Stimulated activated naive CD8-positive, alpha-beta T cell treated with anti-CD3 and anti-CD28 coated beads, Interleukin-15, amount 100 ng/mL, for 72 hours (primary cell): ENCODE measurements at regions not wholly inside any gene's neighbourhood (a gene's known extent, or its start where the extent isn't known, plus 50 kb on each side); places are given as distances from the start of the nearest gene placed in this dataset.

Experiments
- ATAC-seq: fragments of 150-1000 bp; cut with Tn5 transposase; 2 replicates; pipeline ENCODE4 v1.10.0; 2021; ENCODE audit warnings: mild to moderate bottlenecking, moderate library complexity
- DNase-seq, 2 donors: peaks; one replicate each; pipeline ENCODE4 v3.0.0; 2021 to 2022
- H3K27ac Mint-ChIP-seq, 2 donors: one replicate each; pipeline ENCODE4 v1.8.0; 2022; ENCODE audit warnings: mild to moderate bottlenecking in 2 of 2, mixed read lengths in 2 of 2, moderate library complexity in 2 of 2
- H3K27me3 Mint-ChIP-seq: one replicate; pipeline ENCODE4 v1.8.0; 2022; ENCODE audit warnings: mixed read lengths
- H3K4me1 Mint-ChIP-seq: one replicate; pipeline ENCODE4 v1.8.0; 2022; ENCODE audit warnings: mild to moderate bottlenecking, mixed read lengths
- H3K4me3 Mint-ChIP-seq, 2 donors: one replicate each; pipeline ENCODE4 v1.8.0; 2022; ENCODE audit warnings: mild to moderate bottlenecking in 2 of 2, mixed read lengths in 2 of 2, moderate library complexity in 1 of 2
- H3K9me3 Mint-ChIP-seq, 2 donors: one replicate each; pipeline ENCODE4 v1.8.0; 2022; ENCODE audit warnings: mixed read lengths in 2 of 2

DNA sequence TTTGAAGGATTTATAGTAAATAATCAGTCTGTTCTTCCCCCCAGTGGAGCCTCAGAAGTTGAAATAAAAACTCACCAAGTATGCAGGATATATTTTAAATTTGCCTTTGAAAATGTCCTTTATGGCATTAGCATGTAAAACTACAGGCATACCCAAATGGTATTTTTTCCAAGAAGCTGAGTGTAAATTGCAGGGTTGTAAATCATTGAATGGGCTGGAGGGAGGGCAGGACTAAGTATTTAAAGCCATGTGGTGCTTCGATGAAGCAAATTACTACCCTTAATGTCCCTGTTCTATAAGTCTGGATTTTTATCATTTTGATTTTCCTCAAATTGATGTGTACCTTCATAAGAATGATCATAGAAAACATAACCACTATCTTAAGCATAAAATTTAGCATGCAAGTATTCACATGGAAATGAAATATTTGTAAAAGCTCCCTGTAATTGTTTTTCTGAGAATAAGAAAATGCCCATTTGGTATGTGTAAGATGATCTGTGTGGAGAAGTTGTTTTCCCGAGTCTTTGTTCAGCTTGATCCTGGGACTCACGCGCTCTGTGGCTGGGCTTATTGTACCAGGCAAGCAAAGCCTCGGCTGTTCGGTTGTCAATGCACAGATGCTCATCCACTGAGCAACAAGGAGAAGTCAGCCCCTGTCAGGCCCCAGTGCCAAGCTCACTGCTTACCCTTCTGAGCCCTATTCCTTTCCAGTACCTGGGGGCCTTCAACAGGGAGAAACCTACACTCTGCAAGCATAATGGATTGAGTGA, 66.7 kb downstream of the CD164 start:
- ATAC-seq (no peak), DNase-seq (no peak)
- Mint-ChIP-seq H3K27me3 (no peaks in the 10 kb centered on the region), H3K27ac (no peak overlapping the region), H3K4me3 (no peak overlapping the region), H3K9me3 (no peaks in the 10 kb centered on the region), H3K4me1 (no peaks in the 10 kb centered on the region)

DNA sequence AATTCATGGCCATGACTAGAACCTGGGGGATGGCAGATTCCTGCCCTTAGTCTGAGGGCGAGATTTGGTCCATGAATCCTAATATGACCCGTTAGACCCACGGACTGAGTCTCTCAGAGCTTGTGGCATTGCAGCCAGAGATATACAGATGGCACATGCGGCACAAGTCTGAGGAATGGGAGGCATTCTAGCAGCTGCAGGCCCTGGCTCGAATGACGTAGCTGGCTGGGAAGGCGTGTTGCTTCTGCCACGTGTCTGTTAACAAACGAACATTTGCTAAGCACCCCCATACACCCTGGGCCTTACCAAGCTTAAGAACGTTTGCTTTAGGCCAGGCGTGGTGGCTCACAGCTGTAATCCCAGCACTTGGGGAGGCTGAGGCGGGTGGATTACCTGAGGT, 68.0 kb downstream of the CD164 start:
- no peaks in the 10 kb centered on the region for H3K9me3 Mint-ChIP-seq
- DNase-seq (no peak), ATAC-seq (no peak)
- H3K27ac Mint-ChIP-seq, result no peak overlapping the region
- no peak overlapping the region for H3K4me3 Mint-ChIP-seq
- no peaks in the 10 kb centered on the region for H3K27me3 Mint-ChIP-seq
- H3K4me1 Mint-ChIP-seq, result no peaks in the 10 kb centered on the region

DNA sequence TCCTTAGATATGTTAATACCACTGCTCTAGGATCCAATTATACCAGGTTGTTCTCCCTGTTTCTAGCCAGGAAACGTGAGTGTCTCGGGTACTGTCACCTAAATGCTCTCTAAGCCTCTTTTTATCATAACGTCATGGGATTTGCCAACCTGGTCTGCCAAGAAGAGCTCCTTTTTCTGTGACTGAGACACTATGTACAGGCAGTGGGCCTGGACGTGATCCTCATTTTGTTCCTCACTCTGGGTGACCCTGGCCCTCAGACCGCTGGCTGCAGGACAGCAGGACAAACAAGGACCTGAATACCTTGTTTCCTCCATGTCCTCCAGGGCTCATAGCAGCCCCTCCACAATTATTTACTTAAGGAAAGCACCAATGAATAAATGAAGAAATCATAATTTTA, 69.1 kb downstream of the CD164 start:
- Mint-ChIP-seq H3K27me3 (no peaks in the 10 kb centered on the region), H3K4me1 (peaks cover 1% of the 10 kb centered on the region)

DNA sequence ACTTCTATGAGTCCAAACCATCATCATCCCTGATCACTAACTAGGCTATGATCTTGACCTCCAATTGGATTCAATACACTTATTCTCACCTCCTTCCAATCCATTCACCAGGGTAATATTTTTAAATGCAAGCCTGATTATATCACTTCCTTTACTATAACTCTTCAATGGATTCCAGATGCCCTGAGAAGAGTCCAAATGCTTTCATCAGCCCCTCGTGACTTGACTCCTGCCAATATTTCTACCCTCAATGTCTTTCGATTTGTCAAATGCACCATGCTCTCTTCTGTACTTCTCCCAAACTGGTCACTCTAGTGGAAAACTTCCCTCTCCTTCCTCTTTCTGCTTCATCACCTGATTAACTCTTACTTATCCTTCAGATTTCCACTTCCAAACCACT, 70.8 kb downstream of the CD164 start:
- DNase-seq (no peak), ATAC-seq (no peak)
- Mint-ChIP-seq H3K9me3 (no peaks in the 10 kb centered on the region), H3K27me3 (no peaks in the 10 kb centered on the region), H3K27ac (no peak overlapping the region), H3K4me1 (peaks cover 4% of the 10 kb centered on the region), H3K4me3 (no peak overlapping the region)

More for the DNA sequence above, 69.1 kb downstream of the CD164 start:
- ATAC-seq (no peak), DNase-seq (no peak)
- Mint-ChIP-seq H3K4me3 (no peak overlapping the region), H3K27ac (no peak overlapping the region), H3K9me3 (no peaks in the 10 kb centered on the region)

DNA sequence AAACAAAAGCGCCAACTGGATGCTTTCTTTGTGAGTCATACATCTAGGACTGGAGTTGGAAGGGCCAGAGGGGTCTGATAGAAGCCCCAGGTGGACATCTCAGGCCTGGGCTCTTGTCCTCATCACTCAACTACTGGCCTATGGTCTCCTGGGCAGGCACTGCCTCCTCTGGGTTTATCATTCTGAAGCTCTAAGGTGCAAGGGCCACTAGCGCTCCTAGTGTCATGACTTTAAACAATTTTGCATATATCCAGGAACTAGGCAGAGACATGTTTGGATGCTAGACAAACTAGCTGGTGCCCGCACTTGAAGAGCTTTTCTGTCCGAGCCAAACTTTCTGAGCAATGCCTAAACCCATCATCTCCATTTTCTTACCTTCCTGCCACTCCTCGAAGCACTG, 72.3 kb downstream of the CD164 start:
- no peaks in the 10 kb centered on the region for H3K9me3 Mint-ChIP-seq
- peaks cover 4% of the 10 kb centered on the region for H3K4me1 Mint-ChIP-seq
- no peak for DNase-seq
- no peak overlapping the region for H3K4me3 Mint-ChIP-seq
- no peak for ATAC-seq
- no peak overlapping the region for H3K27ac Mint-ChIP-seq
- no peaks in the 10 kb centered on the region for H3K27me3 Mint-ChIP-seq

DNA sequence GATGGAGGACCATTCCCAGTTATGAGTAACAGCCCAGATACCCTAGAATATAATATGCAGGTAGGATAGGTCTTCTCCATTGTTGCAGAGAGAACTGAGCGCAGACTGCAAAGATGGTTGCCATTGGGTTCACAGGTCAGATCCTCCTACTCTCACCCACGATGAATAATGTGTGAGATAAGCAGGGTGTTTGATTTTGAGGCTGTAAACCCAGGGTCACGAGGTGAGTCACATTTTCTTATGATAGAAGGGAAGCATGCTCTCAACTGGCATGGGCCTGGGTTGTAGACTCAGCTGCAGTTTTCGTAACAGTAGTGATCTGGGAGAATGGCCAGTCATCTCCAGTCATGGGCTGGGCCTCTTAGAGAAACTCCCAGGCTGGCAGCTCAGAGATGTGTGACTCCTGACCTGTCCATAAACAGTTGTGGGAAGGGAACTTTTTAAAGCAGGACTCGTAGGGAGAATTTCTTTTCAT, 74.2 kb downstream of the CD164 start:
- H3K27me3 Mint-ChIP-seq, result no peaks in the 10 kb centered on the region
- no peak overlapping the region for H3K27ac Mint-ChIP-seq
- no peaks in the 10 kb centered on the region for H3K9me3 Mint-ChIP-seq
- peak; percentile 3 to 25 for DNase-seq
- H3K4me3 Mint-ChIP-seq, result no peak overlapping the region
- peaks cover 21% of the 10 kb centered on the region for H3K4me1 Mint-ChIP-seq
- peak; percentile 81 for ATAC-seq

DNA sequence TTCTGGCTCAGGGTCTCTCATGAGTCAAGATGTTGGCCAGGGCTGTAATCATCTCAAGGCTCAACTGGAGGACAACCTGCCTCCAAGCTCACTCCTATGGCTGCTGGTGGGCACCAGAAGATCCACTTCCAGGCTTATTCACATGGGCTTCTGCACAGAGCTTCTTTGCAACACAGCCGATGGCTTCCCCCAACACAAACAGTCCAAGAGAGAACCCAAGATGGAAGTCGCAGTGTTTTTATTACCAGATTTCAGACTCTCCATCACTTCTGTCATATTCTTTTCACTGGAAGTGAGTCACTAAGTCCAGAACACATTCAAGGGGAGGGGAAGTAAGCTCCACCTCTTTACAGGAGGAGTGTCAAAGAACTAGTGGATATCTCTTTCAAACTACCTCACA, 75.5 kb downstream of the CD164 start:
- Mint-ChIP-seq H3K4me3 (no peak overlapping the region), H3K4me1 (peaks cover 21% of the 10 kb centered on the region), H3K27me3 (peaks cover 3% of the 10 kb centered on the region), H3K9me3 (no peaks in the 10 kb centered on the region), H3K27ac (no peak overlapping the region)
- ATAC-seq (no peak), DNase-seq (no peak)

DNA sequence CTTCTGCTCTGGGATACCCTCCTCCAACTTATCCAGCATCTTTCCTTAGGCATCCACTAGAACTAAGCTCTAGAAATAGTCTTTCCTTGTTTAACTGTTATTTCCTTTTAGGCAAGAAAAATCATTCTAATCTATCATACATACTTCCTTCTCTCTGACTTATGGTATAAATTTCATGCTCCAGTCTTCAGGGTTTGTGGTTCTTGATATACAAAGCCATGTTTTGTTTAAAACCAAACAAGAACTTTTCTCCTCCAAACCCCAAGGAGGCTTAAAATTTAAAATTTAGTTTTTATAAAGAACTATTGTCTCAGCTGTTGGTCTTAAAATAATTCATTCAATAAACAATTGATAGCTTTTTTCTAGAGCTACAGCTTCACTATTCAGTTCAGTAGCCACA, 77.2 kb downstream of the CD164 start:
- H3K4me3 Mint-ChIP-seq, result no peak overlapping the region

DNA sequence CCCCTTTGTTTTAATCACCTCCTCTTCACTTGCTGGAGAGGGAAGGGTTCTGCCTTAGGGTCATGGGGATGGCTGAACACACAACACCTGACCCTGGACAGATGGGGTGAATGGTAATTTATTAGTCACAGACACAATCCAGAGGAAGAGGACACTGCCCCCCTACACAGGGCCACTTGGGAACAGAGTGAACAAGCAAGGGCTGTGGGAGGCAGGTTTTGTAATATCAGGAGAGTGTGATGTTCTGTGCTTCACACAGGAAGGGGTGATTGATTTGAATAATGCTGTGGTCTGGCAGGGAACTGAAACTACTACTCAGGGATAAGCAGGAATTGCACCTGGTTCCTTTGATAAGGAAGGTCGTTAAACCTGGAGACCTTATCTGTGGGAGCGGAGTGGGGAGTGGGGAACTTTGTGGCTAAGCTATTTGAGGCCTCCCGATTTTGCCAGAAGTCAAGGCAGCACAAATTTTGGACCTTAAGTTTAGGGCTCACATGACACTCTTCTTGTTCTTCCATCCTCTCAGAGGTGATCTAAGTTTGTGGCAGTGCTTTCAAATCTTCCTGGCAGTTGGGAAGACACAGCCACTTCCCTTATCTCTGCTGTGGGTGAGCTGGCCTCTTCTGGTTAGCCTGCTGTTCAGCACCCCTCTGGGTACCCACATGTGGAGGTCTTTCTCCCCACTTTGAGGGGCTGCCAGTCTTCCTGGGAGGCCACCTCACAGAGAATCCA, 77.8 kb downstream of the CD164 start:
- ATAC-seq (peak; percentile 71), DNase-seq (no peak)
- Mint-ChIP-seq H3K4me3 (no peak overlapping the region), H3K4me1 (peaks cover 21% of the 10 kb centered on the region), H3K9me3 (no peaks in the 10 kb centered on the region), H3K27me3 (peaks cover 13% of the 10 kb centered on the region), H3K27ac (no peak overlapping the region)

More for the DNA sequence above, 77.2 kb downstream of the CD164 start:
- Mint-ChIP-seq H3K4me1 (peaks cover 21% of the 10 kb centered on the region), H3K27ac (no peak overlapping the region), H3K27me3 (peaks cover 13% of the 10 kb centered on the region), H3K9me3 (no peaks in the 10 kb centered on the region)
- no peak for DNase-seq
- no peak for ATAC-seq

DNA sequence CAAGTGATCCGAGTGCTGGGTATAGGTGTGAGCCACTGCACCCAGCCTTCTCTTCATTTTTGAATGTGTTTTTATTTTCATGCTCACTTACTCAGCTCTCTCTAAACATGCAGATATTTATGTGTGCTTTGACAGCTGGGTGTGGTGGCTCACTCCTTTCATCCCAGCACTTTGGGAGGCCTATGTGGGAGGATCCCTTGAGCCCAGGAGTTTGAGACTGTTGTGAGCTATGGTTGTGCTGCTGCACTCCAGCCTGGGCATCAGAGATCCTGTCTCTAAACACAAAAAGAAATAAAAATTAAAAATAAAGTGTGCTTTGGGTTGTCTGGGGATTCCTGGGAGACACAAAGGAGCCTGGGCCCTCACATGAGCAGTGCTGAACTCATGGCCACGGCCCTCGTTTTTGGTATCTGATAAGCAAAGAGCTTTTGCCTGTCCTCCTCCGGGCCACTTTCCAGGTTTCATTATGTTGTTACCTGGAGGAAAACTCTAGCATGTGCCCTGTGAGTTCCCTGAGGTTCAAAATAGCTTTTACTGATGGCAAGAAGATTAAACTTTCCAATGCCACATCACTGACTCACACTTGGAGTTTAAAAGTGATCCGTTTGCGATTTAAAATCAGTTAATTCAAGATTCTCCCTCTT, 78.5 kb downstream of the CD164 start:
- H3K27ac Mint-ChIP-seq, result no peak overlapping the region
- H3K9me3 Mint-ChIP-seq, result no peaks in the 10 kb centered on the region
- peaks cover 21% of the 10 kb centered on the region for H3K4me1 Mint-ChIP-seq
- peaks cover 13% of the 10 kb centered on the region for H3K27me3 Mint-ChIP-seq
- DNase-seq (no peak), ATAC-seq (no peak)
- no peak overlapping the region for H3K4me3 Mint-ChIP-seq

DNA sequence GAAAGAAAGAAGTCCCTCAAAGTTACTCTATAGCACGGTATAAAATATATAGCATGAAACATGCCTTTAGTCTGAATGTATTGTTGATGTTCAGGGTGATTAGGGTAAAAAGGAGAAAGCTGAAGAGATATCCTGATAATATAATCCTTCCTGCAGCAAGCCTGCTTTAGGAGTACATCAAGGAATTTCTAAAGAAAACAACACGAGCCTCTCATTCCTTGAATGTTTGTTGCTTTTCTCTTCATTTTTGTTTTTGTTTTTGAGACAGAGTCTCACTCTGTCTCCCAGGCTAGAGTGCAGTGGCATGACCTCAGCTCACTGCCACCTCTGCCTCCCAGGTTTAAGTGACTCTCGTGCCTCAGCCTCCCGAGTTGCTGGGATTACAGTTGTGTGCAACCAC, 79.1 kb downstream of the CD164 start:
- no peaks in the 10 kb centered on the region for H3K9me3 Mint-ChIP-seq
- H3K27me3 Mint-ChIP-seq, result peaks cover 17% of the 10 kb centered on the region
- H3K4me1 Mint-ChIP-seq, result peaks cover 20% of the 10 kb centered on the region
- ATAC-seq, result no peak
- no peak for DNase-seq
- no peak overlapping the region for H3K4me3 Mint-ChIP-seq
- no peak overlapping the region for H3K27ac Mint-ChIP-seq

DNA sequence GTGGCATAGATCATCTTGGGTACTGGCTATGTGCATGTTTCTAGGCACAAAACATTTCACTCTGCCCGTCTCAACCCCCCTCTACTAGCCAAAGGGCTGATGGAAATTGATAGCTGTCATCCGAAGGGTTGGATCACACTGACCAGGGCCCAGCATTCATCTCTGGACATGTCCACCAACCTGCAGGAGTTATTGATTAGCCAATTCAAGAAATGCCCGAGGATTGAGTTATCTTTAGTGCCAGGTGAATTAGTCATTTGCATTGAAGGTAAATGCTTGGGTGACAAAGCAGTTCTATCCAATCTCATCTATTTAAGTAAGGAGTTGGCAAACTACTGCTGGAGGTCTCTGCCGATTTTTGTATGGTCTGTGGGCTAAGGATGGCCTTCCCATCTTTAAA, 80.1 kb downstream of the CD164 start:
- no peak for DNase-seq
- H3K9me3 Mint-ChIP-seq, result no peaks in the 10 kb centered on the region
- H3K4me3 Mint-ChIP-seq, result no peak overlapping the region
- no peak for ATAC-seq
- H3K27ac Mint-ChIP-seq, result no peak overlapping the region
- H3K4me1 Mint-ChIP-seq, result peaks cover 17% of the 10 kb centered on the region
- H3K27me3 Mint-ChIP-seq, result peaks cover 22% of the 10 kb centered on the region

DNA sequence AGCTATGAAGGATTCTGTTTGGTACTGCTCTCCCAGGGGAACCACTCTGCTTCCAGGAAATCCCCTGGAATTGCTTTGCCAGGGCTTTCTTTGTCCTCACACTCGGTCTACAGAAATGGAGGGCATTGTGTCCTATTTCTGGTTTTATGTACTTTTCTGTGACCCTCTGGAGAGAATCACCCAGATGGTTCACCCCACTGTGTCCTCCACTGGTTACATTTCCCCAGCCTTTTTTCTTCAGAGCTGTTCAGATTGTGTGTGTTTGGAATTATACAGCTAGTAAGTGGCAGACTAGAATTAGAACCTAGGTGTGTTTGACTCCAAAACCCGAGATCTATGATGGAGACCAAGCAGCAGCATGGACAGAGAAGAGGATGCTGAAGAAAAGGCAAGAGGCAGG, 80.8 kb downstream of the CD164 start:
- DNase-seq (no peak), ATAC-seq (no peak)
- Mint-ChIP-seq H3K9me3 (no peaks in the 10 kb centered on the region), H3K4me1 (peaks cover 17% of the 10 kb centered on the region), H3K4me3 (no peak overlapping the region), H3K27ac (no peak overlapping the region), H3K27me3 (peaks cover 30% of the 10 kb centered on the region)

DNA sequence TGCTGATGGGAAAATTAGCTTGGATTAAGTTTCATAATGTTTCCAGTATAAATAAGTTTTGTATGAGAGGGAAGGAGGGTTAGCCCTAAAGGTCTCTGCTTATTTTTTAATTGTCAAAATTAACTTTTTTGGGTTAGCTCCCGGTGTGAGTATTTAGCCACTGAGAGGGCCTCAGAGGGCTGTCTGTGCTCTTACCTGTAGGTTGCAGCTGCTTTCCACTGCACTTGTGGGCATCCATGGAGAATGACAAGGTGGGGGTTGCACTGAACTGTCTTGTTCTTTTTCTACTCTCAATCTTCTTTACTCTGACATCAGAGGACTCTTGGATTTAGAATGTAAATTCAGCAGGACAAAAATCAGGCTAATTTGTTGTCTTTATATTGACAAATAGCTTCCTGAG, 81.4 kb downstream of the CD164 start:
- DNase-seq, result no peak
- H3K27me3 Mint-ChIP-seq, result peaks cover 30% of the 10 kb centered on the region
- peaks cover 17% of the 10 kb centered on the region for H3K4me1 Mint-ChIP-seq
- H3K4me3 Mint-ChIP-seq, result no peak overlapping the region
- H3K9me3 Mint-ChIP-seq, result no peaks in the 10 kb centered on the region
- H3K27ac Mint-ChIP-seq, result no peak overlapping the region
- ATAC-seq, result no peak

DNA sequence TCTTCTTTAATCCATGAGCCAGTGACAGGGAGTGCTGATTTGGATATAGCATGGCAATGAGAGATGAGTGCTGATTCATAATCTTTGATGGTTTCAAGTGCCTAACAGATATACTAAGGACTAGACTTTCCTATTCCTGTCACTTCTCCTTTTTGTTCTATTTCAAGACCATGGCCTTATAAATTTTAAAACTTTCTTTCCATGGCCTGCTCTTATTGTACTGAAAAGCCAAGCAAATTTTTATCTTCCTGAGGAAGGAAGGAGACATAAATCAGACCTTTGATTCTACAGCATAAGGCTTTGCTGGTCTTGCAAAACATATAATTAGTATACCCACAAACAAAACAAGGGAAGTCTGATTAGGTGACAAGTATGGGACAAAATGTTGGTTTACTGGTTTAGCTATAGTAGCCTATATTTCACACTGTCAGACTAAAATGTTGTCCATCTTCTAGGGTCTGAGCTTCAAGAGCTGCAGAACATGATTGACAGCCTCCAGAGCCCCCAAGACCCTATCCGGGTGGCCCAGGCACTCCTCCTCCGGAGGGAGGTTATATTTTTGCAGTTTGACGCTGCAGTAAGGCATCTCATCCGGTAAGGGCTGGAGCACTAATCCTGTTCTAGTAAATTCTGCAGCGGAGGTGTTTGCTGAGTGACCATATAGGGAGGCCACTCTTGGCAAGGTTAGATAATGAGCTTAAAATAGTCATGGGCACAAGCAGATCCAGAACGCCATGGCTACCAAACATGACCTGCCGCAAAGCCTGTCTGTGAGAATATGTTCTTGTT, 82.3 kb downstream of the CD164 start:
- Mint-ChIP-seq H3K4me1 (peaks cover 17% of the 10 kb centered on the region), H3K27ac (no peak overlapping the region), H3K9me3 (no peaks in the 10 kb centered on the region), H3K4me3 (no peak overlapping the region), H3K27me3 (peaks cover 30% of the 10 kb centered on the region)
- no peak for ATAC-seq
- DNase-seq, result no peak
